H1 (cell line): ENCODE measurements at regions not wholly inside any gene's neighbourhood (a gene's known extent, or its start where the extent isn't known, plus 50 kb on each side); places are given as distances from the start of the nearest gene placed in this dataset.

Experiments used
- CTCF ChIA-PET: fragments of 300-600 bp; sonication (Branson Sonifier 250); formaldehyde crosslinking; loops from one replicate; lab custom pipeline; 2021; ENCODE audit not compliant: partially characterized antibody; lab: Charles Lee
- POLR2A ChIA-PET: fragments of 300-600 bp; sonication (Branson Sonifier 250); formaldehyde crosslinking; loops from one replicate; lab custom pipeline; 2021; ENCODE audit warnings: inconsistent platforms; ENCODE audit not compliant: partially characterized antibody; lab: Charles Lee
- DNase-seq, 2 experiments: peaks; one replicate each; pipeline versions ENCODE4 v3.0.0 to v3.0.0-alpha.2; 2010 to 2022; ENCODE audit warnings: low spot score in 2 of 2, low read depth in 1 of 2, mixed read lengths in 1 of 2
- FAIRE-seq: peaks from 2 replicates; lab custom pipeline; 2011; peaks lifted over from hg19 to GRCh38; lab: Jason Lieb, UNC
- H2AFZ ChIP-seq: 2 replicates; pipeline ENCODE4 v1.8.1; 2012; ENCODE audit warnings: low read length, inconsistent platforms
- H2AK5ac ChIP-seq: 2 replicates; pipeline ENCODE4 v1.6.1; 2013; ENCODE audit warnings: low read depth, low read length
- H2BK120ac ChIP-seq: replicated peaks from 2 replicates; pipeline ENCODE3; 2013; ENCODE audit warnings: low read depth, low read length, inconsistent platforms
- H2BK12ac ChIP-seq: 2 replicates; pipeline ENCODE4 v1.6.1; 2013; ENCODE audit warnings: low read depth, low read length
- H2BK15ac ChIP-seq: 2 replicates; pipeline ENCODE4 v1.6.1; 2013; ENCODE audit warnings: low read length
- H2BK20ac ChIP-seq: 2 replicates; pipeline ENCODE4 v1.6.1; 2013; ENCODE audit warnings: low read length
- H2BK5ac ChIP-seq: 2 replicates; pipeline ENCODE4 v1.6.1; 2013; ENCODE audit warnings: low read depth, low read length
- H3K14ac ChIP-seq: 2 replicates; pipeline ENCODE4 v1.6.1; 2013; ENCODE audit warnings: inconsistent platforms; ENCODE audit not compliant: insufficient read length
- H3K18ac ChIP-seq: 2 replicates; pipeline ENCODE4 v1.6.1; 2013; ENCODE audit warnings: low read length; ENCODE audit errors: extremely low read depth
- H3K23ac ChIP-seq: 2 replicates; pipeline ENCODE4 v1.6.1; 2013; ENCODE audit warnings: inconsistent platforms; ENCODE audit not compliant: insufficient read length
- H3K23me2 ChIP-seq: 2 replicates; pipeline ENCODE4 v1.6.1; 2013; ENCODE audit warnings: low read depth, low read length
- H3K27ac ChIP-seq: 2 replicates; pipeline ENCODE4 v1.6.1; 2011; ENCODE audit warnings: low read depth, low read length, inconsistent platforms
- H3K27me3 ChIP-seq, 4 experiments: replicated peaks in 1 of 4; 1 replicate in 1 of 4; 2 replicates in 3 of 4; pipeline versions ENCODE4 v1.6.1 to v1.8.1; 2011 to 2013; ENCODE audit warnings: low read length in 3 of 4, mild to moderate bottlenecking in 3 of 4, inconsistent platforms in 2 of 4, mixed read lengths in 2 of 4, moderate library complexity in 1 of 4; ENCODE audit not compliant: control insufficient read depth in 3 of 4, insufficient read depth in 3 of 4; ENCODE audit errors: extremely low read depth in 1 of 4
- H3K36me3 ChIP-seq, 4 experiments: 2 replicates each; pipeline versions ENCODE4 v1.6.1 to v1.8.1; 2011 to 2013; ENCODE audit warnings: mild to moderate bottlenecking in 4 of 4, low read length in 3 of 4, moderate library complexity in 2 of 4, control low read depth in 1 of 4, inconsistent platforms in 1 of 4; ENCODE audit not compliant: insufficient read depth in 4 of 4, control insufficient read depth in 2 of 4
- H3K4ac ChIP-seq: replicated peaks from 2 replicates; pipeline ENCODE3; 2013; ENCODE audit warnings: low read length, low read depth, mixed read lengths, inconsistent platforms; ENCODE audit not compliant: insufficient read length
- H3K4me1 ChIP-seq, 4 experiments: replicated peaks in 1 of 4; 1 replicate in 1 of 4; 2 replicates in 3 of 4; pipeline versions ENCODE4 v1.6.1 to v1.8.1; 2011 to 2013; ENCODE audit warnings: low read length in 3 of 4, inconsistent platforms in 2 of 4, mixed read lengths in 1 of 4; ENCODE audit not compliant: insufficient read depth in 4 of 4, control insufficient read depth in 3 of 4
- H3K4me2 ChIP-seq, 2 experiments: 2 replicates each; pipeline versions ENCODE4 v1.6.1 to v1.8.1; 2011 to 2013; ENCODE audit warnings: low read depth in 2 of 2, low read length in 2 of 2, control low read depth in 1 of 2, inconsistent platforms in 1 of 2, mild to moderate bottlenecking in 1 of 2; ENCODE audit not compliant: insufficient read depth in 1 of 2
- H3K4me3 ChIP-seq, 4 experiments: fragments of 200-600, 300-600 bp in 1 of 4; sonication (generic), shearing (Covaris generic), sonication (Bioruptor Twin) in 1 of 4; 2 replicates each; pipeline versions ENCODE4 v1.5.1 to v1.8.1; 2011 to 2016; ENCODE audit warnings: low read length in 4 of 4, low read depth in 3 of 4, control low read depth in 2 of 4, inconsistent platforms in 2 of 4, mild to moderate bottlenecking in 2 of 4, mixed read lengths in 1 of 4, moderate library complexity in 1 of 4; ENCODE audit not compliant: insufficient read depth in 2 of 4; ENCODE audit errors: extremely low read depth in 1 of 4
- H3K56ac ChIP-seq: replicated peaks from 2 replicates; pipeline ENCODE3; 2013; ENCODE audit warnings: low read depth, mild to moderate bottlenecking, mixed read lengths, low read length, inconsistent platforms; ENCODE audit not compliant: insufficient read length
- H3K79me1 ChIP-seq: 2 replicates; pipeline ENCODE4 v1.6.1; 2013; ENCODE audit warnings: low read depth, low read length, control low read depth
- H3K79me2 ChIP-seq, 2 experiments: 2 replicates each; pipeline versions ENCODE4 v1.6.1 to v1.8.1; 2012 to 2013; ENCODE audit warnings: low read length in 2 of 2, mild to moderate bottlenecking in 2 of 2, inconsistent platforms in 1 of 2; ENCODE audit not compliant: insufficient read depth in 2 of 2, control insufficient read depth in 1 of 2
- H3K9ac ChIP-seq, 4 experiments: replicated peaks in 1 of 4; 1 replicate in 1 of 4; 2 replicates in 3 of 4; pipeline versions ENCODE4 v1.6.1 to v1.8.1; 2011 to 2013; ENCODE audit warnings: low read depth in 3 of 4, low read length in 3 of 4, control low read depth in 2 of 4, mild to moderate bottlenecking in 2 of 4, moderate library complexity in 2 of 4, inconsistent platforms in 1 of 4; ENCODE audit errors: extremely low read depth in 1 of 4
- H3K9me3 ChIP-seq, 2 experiments: 2 replicates each; pipeline versions ENCODE4 v1.6.1 to v1.8.1; 2012 to 2013; ENCODE audit warnings: mild to moderate bottlenecking in 2 of 2, moderate library complexity in 2 of 2, control low read depth in 1 of 2, inconsistent platforms in 1 of 2, low read depth in 1 of 2, low read length in 1 of 2, mixed read lengths in 1 of 2; ENCODE audit not compliant: insufficient read depth in 2 of 2
- H4K20me1 ChIP-seq, 2 experiments: replicated peaks in 1 of 2; 2 replicates each; pipeline versions ENCODE3 to v1.8.1; 2011 to 2013; ENCODE audit warnings: inconsistent platforms in 2 of 2, low read length in 2 of 2, mild to moderate bottlenecking in 1 of 2; ENCODE audit not compliant: insufficient read depth in 2 of 2, control insufficient read depth in 1 of 2
- H4K5ac ChIP-seq: 2 replicates; pipeline ENCODE4 v1.6.1; 2013; ENCODE audit warnings: low read length, low read depth, mixed read lengths, inconsistent platforms; ENCODE audit not compliant: insufficient read length
- H4K8ac ChIP-seq: 2 replicates; pipeline ENCODE4 v1.8.0; 2013; ENCODE audit warnings: mild to moderate bottlenecking, moderate library complexity, low read length, inconsistent platforms; ENCODE audit not compliant: insufficient read depth; ENCODE audit errors: extremely low read depth
- H4K91ac ChIP-seq: replicated peaks from 2 replicates; pipeline ENCODE3; 2013; ENCODE audit warnings: low read length, mixed read lengths, inconsistent platforms; ENCODE audit not compliant: insufficient read length
- CBX8 ChIP-seq: fragments of 300-800, 300-1000 bp; sonication (generic); IDR thresholded peaks from 2 replicates; pipeline ENCODE4 v1.7.1; 2016; ENCODE audit warnings: low read depth, low read length, borderline replicate concordance
- CHD1 ChIP-seq: IDR thresholded peaks from 2 replicates; pipeline ENCODE4 v1.6.1; 2012; ENCODE audit warnings: low read depth, low read length, improper control_type of control experiment
- CTBP2 ChIP-seq: IDR thresholded peaks from 2 replicates; pipeline ENCODE4 v1.7.0; 2011; ENCODE audit warnings: borderline replicate concordance, mild to moderate bottlenecking, moderate library complexity, mixed read lengths, low read length; ENCODE audit not compliant: insufficient read depth, insufficient read length
- EP300 ChIP-seq, 2 experiments: IDR thresholded peaks; 1 replicate in 1 of 2; 2 replicates in 1 of 2; pipeline ENCODE4 v1.6.1; 2011 to 2012; ENCODE audit warnings: low read depth in 2 of 2, low read length in 2 of 2, mild to moderate bottlenecking in 2 of 2, borderline replicate concordance in 1 of 2, inconsistent platforms in 1 of 2, moderate library complexity in 1 of 2
- POLR2A ChIP-seq, 2 experiments: IDR thresholded peaks; 1 replicate in 1 of 2; 2 replicates in 1 of 2; pipeline ENCODE4 v1.6.1; 2011; ENCODE audit warnings: low read depth in 2 of 2, low read length in 2 of 2, mild to moderate bottlenecking in 2 of 2; ENCODE audit errors: control extremely low read depth in 1 of 2
- RBBP5 ChIP-seq: IDR thresholded peaks from 2 replicates; pipeline ENCODE4 v1.7.1; 2012; ENCODE audit warnings: low read depth, mild to moderate bottlenecking, inconsistent platforms, low read length, moderate library complexity, borderline replicate concordance
- TAF1 ChIP-seq: IDR thresholded peaks from 2 replicates; pipeline ENCODE4 v1.6.1; 2011; ENCODE audit warnings: mild to moderate bottlenecking, low read depth, low read length
- YY1 ChIP-seq: IDR thresholded peaks from 2 replicates; pipeline ENCODE4 v1.6.1; 2011; ENCODE audit warnings: low read depth, mild to moderate bottlenecking, low read length
- ZNF274 ChIP-seq: IDR thresholded peaks from 2 replicates; pipeline ENCODE4 v1.7.0; 2012; ENCODE audit warnings: low read length, borderline replicate concordance; ENCODE audit errors: extremely low read depth
- TF ChIP-seq, protein P1 (sequence below): IDR thresholded peaks from 2 replicates; pipeline ENCODE4 v1.6.1; 2011; ENCODE audit warnings: low read depth, mild to moderate bottlenecking, low read length; ENCODE audit not compliant: insufficient read depth
- TF ChIP-seq, protein P2 (sequence below): IDR thresholded peaks from 2 replicates; pipeline ENCODE4 v1.6.1; 2012; ENCODE audit warnings: inconsistent platforms

GRCh38 chr4:64156253-64156652 lies 253.0 kb downstream of the TECRL start:
- Histone ChIP-seq H2BK120ac (no peak overlapping the region), H3K18ac (no peak overlapping the region), H2BK12ac (no peak overlapping the region), H4K20me1 (no peaks in the 10 kb centered on the region), H4K8ac (no peak overlapping the region), H3K4me2 (no peak overlapping the region), H3K4me3 (no peak overlapping the region), H3K4me1 (no peaks in the 10 kb centered on the region), H3K4ac (no peak overlapping the region), H2AK5ac (no peak overlapping the region), H4K91ac (no peak overlapping the region), H3K27ac (no peak overlapping the region), H3K79me1 (no peaks in the 10 kb centered on the region), H2BK20ac (no peak overlapping the region), H2AFZ (no peak overlapping the region), H3K9me3 (peaks cover 3 to 6% of the 10 kb centered on the region in 2 experiments; a peak in 3 of 4 replicates), H3K79me2 (no peaks in the 10 kb centered on the region), H3K23ac (no peak overlapping the region), H2BK5ac (no peak overlapping the region), H2BK15ac (no peak overlapping the region), H3K56ac (no peak overlapping the region), H3K27me3 (no peaks in the 10 kb centered on the region), H4K5ac (no peak overlapping the region), H3K14ac (no peak overlapping the region), H3K23me2 (no peaks in the 10 kb centered on the region), H3K9ac (no peak overlapping the region), H3K36me3 (no peaks in the 10 kb centered on the region)
- CTCF ChIA-PET, result interaction anchor here (0.6 to 1.3 kb wide), 6 partner anchors 10 to 799 kb away, joined by 3 to 4 read pairs (median 3); no protein-coding TSS in a partner anchor
- TF ChIP-seq ZNF274 (no peak), TAF1 (no peak), RBBP5 (no peak), YY1 (no peak), EP300 (IDR thresholded peaks at IDR 0.05; ENCODE audit: borderline replicate concordance in 1 of 2, low read depth in 2 of 2, low read length in 2 of 2) (no peak), POLR2A (IDR thresholded peaks at IDR 0.05; ENCODE audit: control extremely low read depth in 1 of 2, low read depth in 2 of 2, low read length in 2 of 2) (no peak), CBX8 (no peak), CHD1 (no peak), CTBP2 (no peak)
- TF ChIP-seq, protein P1, sequence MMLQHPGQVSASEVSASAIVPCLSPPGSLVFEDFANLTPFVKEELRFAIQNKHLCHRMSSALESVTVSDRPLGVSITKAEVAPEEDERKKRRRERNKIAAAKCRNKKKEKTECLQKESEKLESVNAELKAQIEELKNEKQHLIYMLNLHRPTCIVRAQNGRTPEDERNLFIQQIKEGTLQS, result no peak
- TF ChIP-seq, protein P2, sequence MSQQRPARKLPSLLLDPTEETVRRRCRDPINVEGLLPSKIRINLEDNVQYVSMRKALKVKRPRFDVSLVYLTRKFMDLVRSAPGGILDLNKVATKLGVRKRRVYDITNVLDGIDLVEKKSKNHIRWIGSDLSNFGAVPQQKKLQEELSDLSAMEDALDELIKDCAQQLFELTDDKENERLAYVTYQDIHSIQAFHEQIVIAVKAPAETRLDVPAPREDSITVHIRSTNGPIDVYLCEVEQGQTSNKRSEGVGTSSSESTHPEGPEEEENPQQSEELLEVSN, result no peak
- POLR2A ChIA-PET, result no interaction called here
- DNase-seq (no peak), FAIRE-seq (no peak)
